NCI-H2081 (cell line): ENCODE measurements at regions not wholly inside any gene's neighbourhood (a gene's known extent, or its start where the extent isn't known, plus 50 kb on each side); places are given as distances from the start of the nearest gene placed in this dataset.
"Not testable (repeated sequence)": the region's sequence is repeated elsewhere in the genome, so short reads cannot be mapped to it uniquely, and the experiment has no call there.

Experiments used
- DNase-seq, 2 experiments: peaks; one replicate each; lab custom pipeline; 2025; lab: John Stamatoyannopoulos, UW

DNA sequence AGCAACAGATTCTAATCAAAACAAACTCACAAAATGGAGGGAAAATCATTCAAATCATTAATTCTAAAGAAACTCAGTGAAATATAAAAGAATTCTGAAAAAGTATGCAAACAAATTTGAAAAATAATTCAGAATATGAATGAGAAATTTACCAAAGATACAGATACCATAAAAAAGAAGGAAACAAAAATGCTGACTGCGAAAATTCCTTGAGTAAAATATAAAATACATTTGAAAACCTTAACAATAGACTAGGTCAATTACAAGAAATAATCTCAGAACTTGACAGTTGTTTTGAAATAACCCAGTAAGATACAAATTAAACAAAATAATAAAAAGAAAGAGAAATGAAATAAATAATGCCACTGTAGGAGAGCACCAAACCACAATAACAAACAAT is 1289.0 kb downstream of the SLITRK1 start:
- no peak for DNase-seq

DNA sequence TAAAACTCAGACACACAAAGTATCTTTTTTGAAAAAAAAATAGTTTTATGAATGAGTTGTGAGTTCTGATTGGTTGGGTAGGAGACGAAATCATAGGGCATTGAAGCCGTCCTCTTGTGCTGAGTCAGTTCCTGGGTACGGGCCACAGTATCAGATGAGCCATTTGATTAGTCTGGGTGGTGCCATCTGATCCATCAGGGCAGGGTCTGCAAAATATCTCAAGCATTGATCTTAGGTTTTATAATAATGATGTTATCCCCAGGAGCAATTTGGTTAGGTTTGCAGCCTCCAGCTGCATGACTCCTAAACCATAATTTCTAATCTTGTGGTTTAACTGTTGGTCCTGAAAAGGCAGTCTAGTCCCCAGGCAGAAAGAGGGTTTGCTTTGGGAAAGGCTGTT is 1310.6 kb downstream of the SLITRK1 start:
- no peak for DNase-seq

DNA sequence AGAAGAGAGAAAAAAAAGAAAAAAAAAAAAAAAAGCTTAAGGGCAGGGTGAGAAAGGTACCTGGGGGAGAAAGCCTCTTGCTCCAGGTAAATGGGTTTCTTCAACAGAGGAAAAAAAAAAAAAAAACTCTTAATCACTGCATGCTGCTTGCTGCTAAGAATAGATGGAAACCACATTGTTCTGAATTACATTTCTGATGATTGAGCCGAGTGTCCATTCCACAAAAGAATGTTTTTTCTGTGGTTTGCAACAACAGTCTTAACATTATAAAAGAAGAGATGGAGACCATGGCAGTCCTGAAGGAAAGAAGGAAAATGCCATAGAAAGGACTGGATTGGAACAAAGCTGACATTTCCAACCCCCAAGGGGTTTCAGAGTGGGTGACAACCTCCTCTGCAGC is 1312.7 kb downstream of the SLITRK1 start:
- peak in 1 of 2 experiments; percentile 0 for DNase-seq

DNA sequence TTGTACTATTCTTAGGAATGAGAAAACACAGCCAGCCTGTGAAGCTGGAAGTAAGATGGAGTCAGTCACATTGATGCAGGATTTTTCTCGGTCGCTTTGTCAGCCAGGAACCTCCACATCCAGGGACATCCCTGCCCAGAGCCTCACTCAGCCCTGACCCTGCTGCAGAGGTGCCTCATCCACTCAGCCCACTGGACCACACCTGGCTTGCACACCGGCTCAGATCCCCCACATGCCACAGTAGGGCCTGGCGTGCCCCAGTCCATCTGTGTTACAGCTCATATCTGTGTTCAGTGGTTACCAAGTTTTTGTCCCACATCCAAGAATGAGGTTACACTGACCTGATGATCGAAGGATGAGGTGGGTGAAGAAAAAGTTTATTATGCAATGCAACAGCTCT is 1315.4 kb downstream of the SLITRK1 start:
- DNase-seq, result no peak

DNA sequence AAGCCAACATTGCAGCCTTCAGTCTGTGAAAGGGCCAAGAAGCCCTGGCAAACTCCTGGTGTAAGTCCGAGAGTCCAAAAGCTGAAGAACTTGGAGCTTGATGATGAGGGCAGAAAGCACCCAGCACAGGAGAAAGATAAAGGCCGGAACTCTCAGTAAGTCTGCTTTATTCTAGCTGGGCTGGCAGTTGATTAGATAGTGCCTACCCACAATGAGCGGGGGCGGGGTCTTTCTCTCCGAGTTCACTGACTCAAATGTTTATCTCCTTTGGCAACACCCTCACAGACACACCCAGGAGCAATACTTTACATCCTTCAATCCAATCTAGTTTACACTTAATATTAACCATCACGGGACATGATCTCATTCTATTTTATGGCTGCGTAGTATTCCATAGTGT is 1317.1 kb downstream of the SLITRK1 start:
- DNase-seq, result no peak

DNA sequence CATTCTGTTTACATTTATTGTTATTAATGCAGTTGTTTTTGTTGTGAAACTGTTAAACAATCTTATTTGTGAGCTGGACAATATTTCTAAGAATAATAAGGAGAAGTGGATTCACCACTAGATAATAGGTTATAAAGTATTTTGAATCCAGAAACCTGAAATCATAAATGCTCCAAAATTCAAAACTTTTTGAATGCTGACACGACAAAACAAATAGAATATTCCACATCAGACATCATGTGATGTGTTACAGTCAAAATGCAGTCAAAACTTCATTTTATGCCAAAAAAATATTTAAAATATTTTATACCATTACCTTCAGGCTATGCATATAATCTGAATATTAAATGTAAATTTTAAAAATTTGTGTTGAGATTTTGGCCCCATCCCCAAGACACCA is 1321.4 kb downstream of the SLITRK1 start:
- no peak for DNase-seq

DNA sequence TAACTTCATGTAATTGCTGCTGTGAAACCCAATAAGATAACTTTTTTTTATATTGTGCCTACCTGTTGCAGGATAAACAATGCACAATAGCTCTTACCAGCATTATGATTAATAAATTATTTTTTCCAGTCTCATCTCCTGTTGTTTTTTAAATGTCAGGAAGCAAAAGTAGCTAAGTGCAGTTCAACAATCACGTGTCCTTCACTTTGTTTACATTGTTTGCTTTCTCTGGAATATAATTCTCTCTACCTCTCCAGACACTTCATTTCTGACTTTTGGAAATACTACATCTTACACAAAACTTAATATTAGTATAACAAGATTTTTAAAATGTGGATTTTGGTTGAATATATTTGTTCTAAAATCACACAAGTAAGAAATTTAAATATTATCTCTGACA is 1359.4 kb downstream of the SLITRK1 start:
- DNase-seq, result no peak

DNA sequence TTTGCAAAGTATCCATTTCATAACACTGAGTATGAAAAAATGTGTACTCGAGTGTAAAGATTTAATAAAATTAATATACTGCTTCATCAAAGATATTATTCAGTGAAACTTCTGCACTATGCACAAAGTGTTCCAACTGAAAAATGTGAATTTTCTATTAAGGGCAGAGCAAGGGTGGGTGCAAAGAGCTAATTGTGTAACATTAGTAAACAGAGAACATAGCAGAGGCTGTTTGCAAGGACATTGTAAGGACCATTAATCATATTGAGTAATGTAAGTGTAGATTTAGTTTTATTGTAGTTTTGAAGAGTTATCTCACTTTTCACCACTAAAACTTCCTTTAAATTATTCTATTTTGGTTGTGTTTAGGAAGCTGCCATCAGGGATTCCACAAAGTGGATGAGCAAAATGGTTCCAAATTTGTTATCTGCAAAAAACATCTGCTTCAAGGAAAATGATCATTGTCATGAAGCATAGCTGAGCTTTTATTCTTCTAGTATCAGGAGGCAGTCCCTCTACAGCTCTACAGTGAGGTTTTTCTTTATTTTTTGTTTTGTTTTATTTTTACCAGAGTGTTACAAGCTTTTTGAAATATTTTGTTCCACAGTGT is 1375.4 kb downstream of the SLITRK1 start:
- DNase-seq, result no peak

DNA sequence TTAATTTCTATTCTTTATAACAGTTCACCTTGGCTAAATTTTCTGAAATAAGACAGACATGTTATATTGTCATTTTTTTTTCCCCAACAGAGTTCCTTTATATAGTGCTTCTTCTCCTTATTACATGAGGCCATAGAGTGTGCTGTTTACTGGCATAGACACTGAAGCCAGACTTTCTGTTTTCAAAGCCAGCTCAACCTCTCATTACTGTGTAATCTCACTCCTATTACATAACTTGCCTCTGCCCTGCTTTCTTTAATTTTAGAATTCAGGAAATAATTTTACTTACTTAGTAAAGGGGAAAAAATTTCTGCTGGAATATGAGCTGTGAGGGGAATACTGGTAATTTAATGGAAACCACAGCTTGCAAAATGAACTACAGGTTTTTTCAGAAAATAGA is 1380.4 kb downstream of the SLITRK1 start:
- DNase-seq, result no peak

DNA sequence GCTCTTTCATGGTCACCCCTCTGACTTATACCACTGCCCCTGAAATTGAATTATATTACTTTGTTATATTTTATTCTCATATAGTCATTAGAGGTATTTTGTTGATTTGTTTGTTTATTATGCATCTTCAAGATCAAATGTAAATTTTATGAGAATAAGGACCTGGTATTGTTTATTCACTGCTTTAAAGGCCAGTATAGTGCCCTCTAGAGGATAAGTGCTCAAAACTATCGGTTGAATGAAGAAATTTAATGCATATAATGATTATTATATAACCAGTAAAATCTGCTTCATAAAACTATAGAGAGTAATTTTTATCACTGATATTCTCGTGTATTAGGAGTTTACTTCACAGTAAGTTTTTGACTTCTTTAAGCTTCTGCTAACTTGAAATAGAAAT is 1401.9 kb downstream of the SLITRK1 start:
- DNase-seq, result no peak

DNA sequence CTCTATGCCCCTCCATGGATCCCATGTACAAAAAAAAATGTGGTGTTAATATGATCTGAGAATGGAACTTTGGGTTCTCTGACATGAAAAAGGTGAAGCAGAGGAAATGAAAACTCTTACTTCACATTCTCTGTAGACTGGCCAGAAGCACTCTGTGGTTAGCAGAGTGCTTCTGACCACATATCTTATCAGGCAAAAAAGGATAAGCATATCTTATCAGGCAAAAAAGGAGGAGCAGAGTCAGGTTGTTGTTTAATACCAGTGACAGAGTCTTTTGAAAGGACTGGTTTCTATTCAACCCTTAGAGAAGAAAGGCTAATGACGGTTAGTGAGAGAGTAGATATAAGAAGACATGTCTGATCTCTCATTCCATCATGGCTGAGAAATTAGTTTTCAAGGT is 1404.8 kb downstream of the SLITRK1 start:
- DNase-seq, result no peak

DNA sequence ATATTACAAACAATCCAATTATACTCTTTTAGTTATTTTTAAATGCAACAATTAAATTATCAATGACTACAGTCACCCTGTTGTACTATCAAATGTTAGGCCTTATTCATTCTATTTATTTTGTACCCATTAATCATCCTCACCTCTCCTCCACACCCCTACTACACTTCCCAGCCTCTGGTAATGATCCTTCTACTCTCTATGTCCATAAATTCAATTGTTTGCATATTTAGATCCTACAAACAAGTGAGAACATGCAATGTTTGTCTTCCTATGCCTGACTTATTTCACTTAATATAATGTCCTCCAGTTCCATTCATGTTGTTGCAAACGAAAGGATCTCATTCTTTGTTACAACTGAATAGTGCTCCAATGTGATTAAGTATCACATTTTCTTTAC is 1414.6 kb downstream of the SLITRK1 start:
- DNase-seq, result no peak

DNA sequence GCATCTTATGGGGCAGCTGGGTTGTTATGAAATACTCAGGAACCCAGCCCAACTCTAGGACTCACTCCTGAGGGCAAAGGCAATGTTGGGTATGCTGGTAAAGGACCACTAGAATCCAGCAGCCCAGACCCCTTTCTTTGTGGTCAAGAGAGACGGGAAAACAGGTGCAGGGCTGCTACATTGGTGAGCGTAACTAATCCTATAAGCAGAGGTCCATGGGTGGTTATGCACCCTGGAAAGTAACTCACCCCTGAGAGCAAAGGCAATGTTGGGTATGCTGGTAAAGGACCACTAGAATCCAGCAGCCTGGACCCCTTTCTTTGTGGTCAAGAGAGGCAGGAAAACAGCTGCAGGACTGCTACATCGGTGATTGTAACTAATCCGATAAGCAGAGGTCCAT is 1422.7 kb downstream of the SLITRK1 start:
- DNase-seq, result not testable (repeated sequence)

DNA sequence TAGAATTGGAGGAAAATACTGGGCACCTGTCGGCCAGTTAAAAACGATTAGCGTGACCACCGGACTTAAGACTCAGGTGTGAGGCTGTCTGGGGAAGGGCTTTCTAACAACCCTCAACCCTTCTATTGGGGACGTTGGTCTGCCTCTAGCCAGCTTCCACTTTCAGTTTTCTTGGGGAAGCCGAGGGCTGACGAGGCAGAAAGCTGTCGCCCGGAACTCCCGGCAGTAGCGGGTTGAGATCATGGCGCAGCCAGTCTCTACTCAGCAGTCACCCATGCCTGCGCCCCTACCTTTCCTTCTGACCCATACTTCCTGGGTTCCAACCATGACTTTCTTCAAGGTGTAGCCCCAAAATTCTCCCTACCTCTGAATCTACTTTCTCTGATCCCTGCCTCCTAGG is 1424.1 kb downstream of the SLITRK1 start:
- DNase-seq, result no peak

DNA sequence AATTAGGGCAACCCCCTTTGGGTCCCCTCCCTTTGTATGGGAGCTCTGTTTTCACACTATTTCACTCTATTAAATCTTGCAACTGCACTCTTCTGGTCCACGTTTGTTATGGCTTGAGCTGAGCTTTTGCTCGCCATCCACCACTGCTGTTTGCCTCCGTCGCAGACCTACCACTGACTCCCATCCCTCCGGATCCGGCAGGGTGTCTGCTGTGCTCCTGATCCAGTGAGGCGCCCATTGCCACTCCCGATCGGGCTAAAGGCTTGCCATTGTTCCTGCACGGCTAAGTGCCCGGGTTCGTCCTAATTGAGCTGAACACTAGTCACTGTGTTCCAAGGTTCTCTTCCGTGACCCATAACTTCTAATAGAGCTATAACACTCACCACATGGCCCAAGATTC is 1424.7 kb downstream of the SLITRK1 start:
- not testable (repeated sequence) for DNase-seq

DNA sequence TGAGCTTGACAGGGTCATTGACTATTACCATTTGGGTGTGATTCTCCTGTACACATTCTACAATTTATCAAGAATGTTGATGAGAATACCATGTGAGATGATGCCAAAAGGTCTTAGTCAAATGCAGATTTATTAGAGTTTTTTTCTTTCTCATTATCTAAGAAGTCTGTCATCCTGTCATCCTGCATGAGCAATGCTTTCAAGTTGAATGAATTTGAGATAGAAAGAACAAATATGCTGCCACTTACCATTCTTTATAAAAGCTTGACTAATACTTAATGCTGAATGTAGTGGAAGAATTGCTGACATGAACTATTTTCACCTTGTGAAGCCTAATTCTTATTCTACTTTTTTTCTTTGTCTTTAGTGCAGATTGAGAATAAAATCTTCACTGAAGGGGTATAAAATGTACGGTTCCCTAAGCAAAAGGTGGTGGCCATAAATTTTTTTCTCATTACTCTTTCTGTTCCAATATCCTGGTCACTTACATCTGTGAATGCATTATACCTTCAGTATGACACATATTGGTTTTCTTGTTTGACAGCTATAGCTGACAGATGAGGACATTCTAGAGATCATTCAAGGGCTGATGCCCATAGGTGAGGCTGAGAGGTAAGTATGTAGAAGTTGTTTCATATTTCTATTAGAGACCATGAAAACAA is 1434.7 kb downstream of the SLITRK1 start:
- DNase-seq, result no peak

DNA sequence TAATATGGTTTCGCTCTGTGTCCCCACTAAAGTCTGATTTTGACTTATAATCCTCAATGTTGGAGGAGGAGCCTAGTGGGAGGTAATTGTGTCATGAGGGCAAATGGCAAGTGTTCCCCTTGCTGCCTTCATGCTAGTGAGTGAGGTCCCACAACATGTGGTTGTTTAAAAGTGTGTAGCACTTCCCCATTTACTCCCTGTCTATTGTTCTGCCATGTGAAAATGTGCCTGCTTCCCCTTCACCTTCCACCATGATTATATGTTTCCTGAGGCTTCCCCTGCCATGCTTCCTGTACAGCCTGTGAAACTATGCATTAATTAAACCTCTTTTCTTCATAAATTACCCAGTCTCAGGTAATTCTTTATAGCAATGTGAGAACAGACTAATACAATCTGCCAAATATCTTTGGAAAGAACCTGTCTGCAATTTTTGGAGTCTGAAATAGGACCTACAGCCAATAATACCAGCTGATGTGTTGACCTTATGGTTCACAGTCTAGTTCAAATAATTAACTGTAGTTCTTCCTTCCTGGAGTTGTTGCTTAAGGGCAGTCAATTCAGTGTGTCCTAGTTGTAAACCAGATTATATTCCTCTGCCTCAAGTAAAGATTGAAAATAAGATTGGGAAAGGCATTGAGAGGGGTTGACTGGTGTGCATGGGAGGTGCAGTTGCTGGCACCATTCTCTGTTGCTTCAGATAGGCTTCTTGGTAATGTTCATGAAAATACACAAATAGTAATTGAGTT is 1442.9 kb downstream of the SLITRK1 start:
- DNase-seq, result no peak

DNA sequence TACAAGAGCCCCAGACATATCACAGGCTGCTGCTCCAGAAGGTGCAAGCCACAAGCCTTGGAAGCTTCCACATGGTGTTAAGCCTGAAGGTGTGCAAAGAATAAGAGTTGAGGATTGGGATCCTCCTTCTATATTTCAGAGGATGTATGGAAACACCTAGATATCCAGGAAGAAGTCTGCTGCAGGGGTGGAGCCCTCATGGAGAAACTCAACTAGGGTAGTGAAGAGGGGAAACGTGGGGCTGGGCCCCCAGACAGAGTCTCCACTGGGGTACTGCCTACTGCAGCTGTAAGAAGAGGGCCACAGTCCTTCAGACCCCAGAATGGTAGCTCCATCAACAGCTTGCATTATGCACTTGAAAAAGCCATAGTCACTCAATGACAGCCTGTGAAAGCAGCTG is 1444.0 kb downstream of the SLITRK1 start:
- DNase-seq, result no peak

DNA sequence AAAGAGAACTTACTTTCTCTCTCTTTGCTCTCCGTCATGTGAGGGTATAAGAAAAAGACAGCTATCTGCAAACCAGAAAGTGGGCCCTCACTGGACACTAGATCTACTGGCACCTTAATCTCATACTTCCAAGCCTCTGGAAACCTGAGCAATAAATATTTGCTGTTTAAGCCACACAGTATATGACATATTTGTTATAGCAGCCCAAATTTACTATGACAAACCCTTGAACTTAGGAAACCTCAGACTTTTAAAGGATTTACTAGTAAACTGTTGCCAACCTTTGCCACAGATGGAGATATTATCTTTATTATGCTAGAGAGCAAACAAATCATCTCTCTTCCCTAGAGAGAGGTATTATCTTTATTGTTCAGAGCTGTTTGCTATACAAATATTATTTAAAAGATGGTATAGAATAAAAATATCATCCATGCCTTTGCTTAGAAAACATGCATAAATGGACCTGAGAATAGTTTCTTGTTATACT is 1446.1 kb downstream of the SLITRK1 start:
- DNase-seq, result peak in 1 of 2 experiments; percentile 1

DNA sequence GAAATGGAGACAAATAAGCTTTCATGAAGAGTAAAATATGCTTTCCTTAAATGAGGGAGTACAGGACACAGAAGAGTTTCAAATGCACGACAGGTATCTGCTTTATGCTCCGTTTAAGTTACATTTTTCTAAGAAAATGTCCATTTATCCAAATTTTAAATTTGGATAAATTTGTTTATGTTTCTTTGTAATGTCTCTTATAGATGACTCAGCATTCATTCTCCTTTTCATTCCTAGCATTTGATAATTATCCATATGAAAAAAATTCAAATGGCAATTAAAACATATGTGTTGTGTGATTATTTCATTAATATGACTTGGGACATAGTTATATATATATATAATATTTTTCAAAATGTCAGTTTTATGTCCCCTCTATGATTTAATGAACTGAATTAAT is 1449.3 kb downstream of the SLITRK1 start:
- no peak for DNase-seq

DNA sequence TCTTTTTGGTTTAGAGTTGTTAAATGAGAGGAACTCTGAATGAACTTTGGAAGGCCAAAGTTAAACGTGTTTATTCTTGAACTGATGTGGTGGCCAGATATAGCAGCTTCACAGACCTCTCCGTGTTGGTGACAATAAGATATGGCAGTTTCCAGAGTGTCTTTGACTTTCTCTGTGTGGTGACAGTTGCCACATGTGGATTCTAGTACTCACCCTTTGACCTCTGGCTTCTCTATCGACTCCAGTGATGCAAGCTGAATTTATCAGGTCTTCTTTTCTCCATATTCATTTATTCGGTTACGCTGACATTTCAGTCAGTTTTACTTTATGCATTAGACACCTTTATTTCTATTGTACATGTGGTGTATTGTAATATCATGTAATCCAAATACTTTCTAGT is 1469.5 kb downstream of the SLITRK1 start:
- no peak for DNase-seq

DNA sequence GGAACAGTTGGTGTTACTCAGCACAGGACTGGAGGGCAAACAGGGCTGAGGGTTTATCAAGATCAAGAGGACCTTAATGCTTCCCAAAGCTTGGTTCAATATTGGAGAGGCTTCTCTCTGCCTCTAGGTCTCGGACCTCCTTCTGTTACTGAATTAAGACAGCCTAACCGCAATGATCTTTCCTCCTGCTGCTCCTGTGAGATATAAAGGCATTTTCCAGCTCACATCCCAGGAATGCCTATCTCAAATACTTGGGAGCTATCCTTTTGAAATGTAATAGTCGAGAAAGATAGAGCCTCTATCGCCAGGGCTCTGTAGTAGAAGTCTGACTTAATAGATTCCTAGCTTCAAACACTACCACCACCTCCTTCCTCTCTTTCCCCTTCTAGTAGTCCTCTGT is 1475.0 kb downstream of the SLITRK1 start:
- no peak for DNase-seq

DNA sequence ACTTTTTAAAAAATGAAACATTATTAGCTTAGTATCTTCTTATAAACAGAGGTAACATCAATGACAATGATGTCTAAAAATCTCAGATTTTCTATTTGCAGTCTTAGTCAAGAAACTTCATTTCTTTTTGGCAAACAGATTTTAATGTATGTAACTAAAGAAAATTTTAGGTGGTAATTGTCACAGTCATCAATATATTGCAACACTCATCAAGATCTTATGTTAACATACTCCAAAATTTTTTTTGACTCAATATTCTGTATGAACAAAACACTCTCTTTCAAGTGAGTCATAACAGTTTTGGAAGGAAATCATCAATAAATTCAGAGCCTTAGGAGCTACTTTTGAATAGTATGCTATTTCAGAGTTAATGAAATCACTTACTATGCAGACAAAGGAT is 1507.6 kb downstream of the SLITRK1 start:
- no peak for DNase-seq
